OCI-LY1 (cell line): ENCODE measurements at regions not wholly inside any gene's neighbourhood (a gene's known extent, or its start where the extent isn't known, plus 50 kb on each side); places are given as distances from the start of the nearest gene placed in this dataset.

Experiments
- H2AFZ ChIP-seq: fragments of 200-600 bp; sonication (generic), shearing (Covaris generic); 2 replicates; pipeline ENCODE4 v1.6.0; 2014; ENCODE audit warnings: antibody characterized with exemption, mild to moderate bottlenecking, low read length
- H3F3A ChIP-seq: fragments of 200-600 bp; sonication (generic), shearing (Covaris generic); 2 replicates; pipeline ENCODE4 v1.6.0; 2014; ENCODE audit warnings: mild to moderate bottlenecking, antibody characterized with exemption, low read length, moderate library complexity; ENCODE audit not compliant: insufficient read depth
- H3K27ac ChIP-seq: fragments of 200-600 bp; sonication (generic); 2 replicates; pipeline ENCODE4 v1.5.1; 2014; ENCODE audit warnings: low read length, mixed run types, mild to moderate bottlenecking, low read depth; ENCODE audit not compliant: poor library complexity, severe bottlenecking
- H3K27me3 ChIP-seq: fragments of 200-600 bp; sonication (generic); 2 replicates; pipeline ENCODE4 v1.6.0; 2014; ENCODE audit warnings: antibody characterized with exemption, mild to moderate bottlenecking, low read length, moderate library complexity; ENCODE audit not compliant: insufficient read depth
- H3K36me3 ChIP-seq: fragments of 200-600 bp; sonication (generic); 2 replicates; pipeline ENCODE4 v1.6.1; 2014; ENCODE audit warnings: mild to moderate bottlenecking, antibody characterized with exemption, low read length, moderate library complexity, mixed read lengths; ENCODE audit not compliant: insufficient read depth
- H3K4me1 ChIP-seq: fragments of 200-600 bp; sonication (generic); 2 replicates; pipeline ENCODE4 v1.5.1; 2014; ENCODE audit warnings: mild to moderate bottlenecking, low read length, moderate library complexity; ENCODE audit not compliant: insufficient read depth, severe bottlenecking
- H3K4me2 ChIP-seq: fragments of 200-600 bp; sonication (generic), shearing (Covaris generic); 2 replicates; pipeline ENCODE4 v1.6.1; 2014; ENCODE audit warnings: low read length
- H3K4me3 ChIP-seq: fragments of 200-600 bp; sonication (generic); 2 replicates; pipeline ENCODE4 v1.5.1; 2014; ENCODE audit warnings: low read length, low read depth, mild to moderate bottlenecking, mixed read lengths; ENCODE audit not compliant: poor library complexity, severe bottlenecking
- H3K79me2 ChIP-seq: fragments of 200-600 bp; shearing (Covaris generic); 2 replicates; pipeline ENCODE4 v1.6.1; 2016; ENCODE audit warnings: mixed run types, low read length, mixed read lengths; ENCODE audit not compliant: insufficient read depth
- H3K9ac ChIP-seq: fragments of 200-600 bp; sonication (generic), shearing (Covaris generic); 2 replicates; pipeline ENCODE4 v1.6.1; 2014; ENCODE audit warnings: mild to moderate bottlenecking, low read length, mixed read lengths
- H3K9me2 ChIP-seq: fragments of 200-600 bp; sonication (generic), shearing (Covaris generic); 2 replicates; pipeline ENCODE4 v1.6.1; 2014; ENCODE audit warnings: low read depth, mild to moderate bottlenecking, low read length, mixed read lengths
- H3K9me3 ChIP-seq: fragments of 200-600 bp; shearing (Covaris generic); 2 replicates; pipeline ENCODE4 v1.6.1; 2014; ENCODE audit warnings: low read length, mixed read lengths
- H4K20me1 ChIP-seq: fragments of 200-600 bp; sonication (generic), shearing (Covaris generic); 2 replicates; pipeline ENCODE4 v1.6.0; 2016; ENCODE audit warnings: mild to moderate bottlenecking, low read length; ENCODE audit not compliant: insufficient read depth
- CTCF ChIP-seq: fragments of 200-600 bp; sonication (generic), shearing (Covaris generic); IDR thresholded peaks from 2 replicates; pipeline ENCODE4 v1.5.1; 2017; ENCODE audit warnings: mild to moderate bottlenecking, antibody characterized with exemption, low read length, moderate library complexity, mixed read lengths
- EZH2 ChIP-seq: fragments of 200-600 bp; sonication (generic), shearing (Covaris generic); IDR thresholded peaks from 2 replicates; pipeline ENCODE4 v1.8.0; 2017; ENCODE audit warnings: borderline replicate concordance, mixed run types, mild to moderate bottlenecking, antibody characterized with exemption, low read length, moderate library complexity, mixed read lengths

GRCh38 chr2:14239605-14240004, 392.9 kb upstream of the LRATD1 start:
- H3K9me3 ChIP-seq = no peaks in the 10 kb centered on the region
- no peak overlapping the region for H3K4me2 ChIP-seq
- no peak overlapping the region for H2AFZ ChIP-seq
- H4K20me1 ChIP-seq = no peaks in the 10 kb centered on the region
- H3K9ac ChIP-seq = no peak overlapping the region
- H3K4me1 ChIP-seq = no peaks in the 10 kb centered on the region
- H3K36me3 ChIP-seq = no peaks in the 10 kb centered on the region
- no peak for TF ChIP-seq CTCF
- no peak for TF ChIP-seq EZH2
- no peaks in the 10 kb centered on the region for H3K9me2 ChIP-seq
- no peak overlapping the region for H3K27ac ChIP-seq
- no peaks in the 10 kb centered on the region for H3K79me2 ChIP-seq
- no peak overlapping the region for H3K4me3 ChIP-seq
- no peaks in the 10 kb centered on the region for H3F3A ChIP-seq
- no peaks in the 10 kb centered on the region for H3K27me3 ChIP-seq

GRCh38 chr2:14240868-14241267, 391.6 kb upstream of the LRATD1 start:
- Histone ChIP-seq H3K9ac (no peak overlapping the region), H4K20me1 (no peaks in the 10 kb centered on the region), H3K27me3 (no peaks in the 10 kb centered on the region), H2AFZ (no peak overlapping the region), H3K4me3 (no peak overlapping the region), H3K36me3 (no peaks in the 10 kb centered on the region), H3F3A (no peaks in the 10 kb centered on the region), H3K4me1 (no peaks in the 10 kb centered on the region), H3K4me2 (no peak overlapping the region), H3K79me2 (no peaks in the 10 kb centered on the region), H3K9me2 (no peaks in the 10 kb centered on the region), H3K9me3 (no peaks in the 10 kb centered on the region), H3K27ac (no peak overlapping the region)
- no peak for TF ChIP-seq EZH2
- TF ChIP-seq CTCF = no peak

- H3K27me3 ChIP-seq = no peaks in the 10 kb centered on the region
- H3K27ac ChIP-seq = no peak overlapping the region
- no peak for TF ChIP-seq CTCF
- no peak for TF ChIP-seq EZH2
- H3K36me3 ChIP-seq = no peaks in the 10 kb centered on the region
- no peaks in the 10 kb centered on the region for H3K9me3 ChIP-seq
- H3K4me1 ChIP-seq = no peaks in the 10 kb centered on the region
- no peak overlapping the region for H3K4me3 ChIP-seq
- H3K4me2 ChIP-seq = no peak overlapping the region
- H4K20me1 ChIP-seq = no peaks in the 10 kb centered on the region
- H2AFZ ChIP-seq = no peak overlapping the region
- no peak overlapping the region for H3K9ac ChIP-seq
- no peaks in the 10 kb centered on the region for H3K9me2 ChIP-seq
- H3F3A ChIP-seq = no peaks in the 10 kb centered on the region
- no peaks in the 10 kb centered on the region for H3K79me2 ChIP-seq
Observed at GRCh38 chr2:14245901-14246300, 386.6 kb upstream of the LRATD1 start.
